ENCODE measurements at regions not wholly inside any gene's neighbourhood (a gene's known extent, or its start where the extent isn't known, plus 50 kb on each side); places are given as distances from the start of the nearest gene placed in this dataset.
A peak's percentile ranks its signal among the peaks of the same experiment; 100 is the strongest.
"Not testable (repeated sequence)": the region's sequence is repeated elsewhere in the genome, so short reads cannot be mapped to it uniquely, and the experiment has no call there.

DNA sequence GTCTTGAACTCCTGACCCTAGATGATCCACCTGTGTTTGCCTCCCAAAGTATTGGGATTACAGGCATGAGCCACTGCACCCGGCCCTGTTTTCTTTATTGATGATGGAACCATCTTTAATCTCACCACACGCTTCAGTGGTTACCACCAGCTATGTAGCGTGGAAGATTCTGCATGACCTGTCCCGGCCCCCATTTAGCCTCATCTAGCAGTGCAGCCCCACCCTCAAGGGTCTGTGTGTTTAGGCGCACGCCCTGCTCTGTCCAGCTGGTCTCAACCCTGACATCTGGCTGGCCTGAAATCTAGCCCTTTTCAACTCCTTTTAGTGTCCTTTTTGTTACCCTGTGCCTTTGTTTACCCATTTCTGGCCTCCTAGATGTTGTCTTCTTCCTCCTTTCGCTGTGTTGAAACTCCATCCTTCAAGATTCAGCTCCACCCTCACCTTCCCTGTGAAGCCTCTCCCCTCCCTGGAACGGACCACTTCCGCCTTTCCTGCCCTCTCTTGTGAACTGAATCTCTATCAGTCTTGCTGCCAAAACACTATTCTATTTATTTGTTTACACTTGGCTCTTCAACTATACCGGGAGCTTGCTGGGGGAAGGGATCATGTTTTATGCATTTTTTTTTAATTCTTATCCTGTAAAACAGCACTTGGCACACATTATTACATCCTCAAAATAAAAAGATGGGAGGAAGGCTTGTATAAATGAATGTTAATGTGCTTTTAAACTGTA, 101.0 kb upstream of the MTHFD1L start:
- no peak for FAIRE-seq
- no peak for DNase-seq (ENCODE audit: low spot score in 2 of 2)

DNA sequence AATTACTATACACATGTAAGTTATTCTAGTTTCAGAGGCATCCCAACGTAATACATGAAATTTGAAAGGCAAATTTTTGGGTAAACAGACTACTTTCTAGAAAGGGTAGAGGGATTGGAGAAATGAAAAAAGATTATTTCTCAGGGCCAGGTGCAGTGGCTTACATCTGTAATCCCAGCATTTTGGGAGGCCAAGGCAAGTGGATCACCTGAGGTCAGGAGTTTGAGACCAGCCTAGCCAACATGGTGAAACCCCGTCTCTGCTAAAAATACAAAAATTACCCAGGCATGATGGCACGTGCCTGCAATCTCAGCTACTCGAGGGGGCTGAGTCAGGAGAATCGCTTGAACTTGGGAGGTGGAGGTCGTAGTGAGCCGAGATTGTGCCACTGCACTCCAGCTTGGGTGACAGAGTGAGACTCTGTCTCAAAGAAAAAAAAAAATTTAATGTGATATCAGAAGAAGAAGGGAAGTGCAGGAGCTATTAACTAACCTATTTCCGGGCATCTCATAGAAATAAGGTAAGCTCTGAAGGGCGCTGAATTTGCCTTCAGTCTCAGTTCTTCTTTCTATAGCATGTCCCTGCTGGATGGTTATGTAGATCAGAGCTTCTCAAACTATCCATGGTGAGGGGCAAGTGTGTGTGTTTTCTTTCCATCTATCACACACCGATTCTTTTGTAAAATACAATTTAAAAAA, 100.3 kb upstream of the MTHFD1L start:
- no peak for DNase-seq (ENCODE audit: low spot score in 2 of 2)
- no peak for FAIRE-seq

DNA sequence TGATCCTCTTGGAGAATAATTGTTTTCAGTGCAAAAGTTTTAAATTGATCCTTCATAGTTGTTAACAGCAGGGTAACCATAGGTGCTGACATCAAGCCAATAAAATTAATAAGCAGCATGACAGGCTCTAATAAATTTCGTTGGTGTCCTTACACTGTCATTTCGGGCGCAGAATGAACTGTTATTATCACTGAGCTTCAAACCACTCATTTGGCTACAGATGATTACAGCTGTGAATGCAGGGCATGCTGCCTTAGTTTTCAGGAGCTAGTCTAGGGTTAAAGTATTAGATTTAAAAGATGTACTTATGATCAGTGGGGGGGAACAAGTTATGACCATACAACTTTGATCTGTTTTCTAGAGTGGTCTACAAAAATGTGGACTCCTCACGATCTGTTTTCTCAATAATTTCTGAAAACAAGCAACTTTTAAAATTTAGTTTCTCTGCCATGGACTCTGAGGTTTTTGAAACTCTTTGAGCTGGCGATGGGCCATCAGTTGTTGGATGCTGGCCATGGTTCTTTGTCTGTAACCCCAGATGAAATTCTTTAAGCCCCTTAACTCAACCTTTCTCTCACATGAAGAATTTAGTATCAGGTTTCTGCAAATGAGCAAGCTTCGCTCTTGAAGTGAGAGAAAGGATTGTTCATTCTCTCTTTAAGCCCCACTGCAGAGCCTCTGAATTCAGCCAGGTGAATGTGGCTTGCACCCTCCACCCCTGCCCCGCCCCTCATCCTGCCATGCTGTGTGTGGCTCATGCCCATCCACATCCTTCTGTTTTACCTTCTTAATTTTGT, 99.1 kb upstream of the MTHFD1L start:
- DNase-seq (ENCODE audit: low spot score in 2 of 2) (no peak), FAIRE-seq (no peak)

DNA sequence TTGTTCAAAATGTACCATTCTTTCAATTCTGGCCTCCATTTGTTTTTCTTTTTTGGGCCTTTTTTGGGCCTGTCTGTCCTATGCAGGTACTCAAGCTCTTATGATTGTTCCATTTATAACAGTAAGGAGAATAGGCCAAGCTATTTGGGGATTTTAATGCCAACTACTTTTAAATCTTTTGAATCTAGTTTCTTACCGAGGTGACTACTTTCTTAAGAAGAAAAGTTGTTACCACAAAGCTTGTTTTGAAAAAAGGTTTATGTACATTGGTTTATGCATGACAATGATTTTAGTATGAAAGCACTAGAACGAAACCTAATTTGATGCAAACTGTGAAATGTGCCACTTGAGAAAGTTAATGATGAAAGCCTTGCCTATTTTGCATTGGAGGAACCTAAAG, 98.3 kb upstream of the MTHFD1L start:
- DNase-seq (ENCODE audit: low spot score in 2 of 2) (no peak), FAIRE-seq (no peak)

DNA sequence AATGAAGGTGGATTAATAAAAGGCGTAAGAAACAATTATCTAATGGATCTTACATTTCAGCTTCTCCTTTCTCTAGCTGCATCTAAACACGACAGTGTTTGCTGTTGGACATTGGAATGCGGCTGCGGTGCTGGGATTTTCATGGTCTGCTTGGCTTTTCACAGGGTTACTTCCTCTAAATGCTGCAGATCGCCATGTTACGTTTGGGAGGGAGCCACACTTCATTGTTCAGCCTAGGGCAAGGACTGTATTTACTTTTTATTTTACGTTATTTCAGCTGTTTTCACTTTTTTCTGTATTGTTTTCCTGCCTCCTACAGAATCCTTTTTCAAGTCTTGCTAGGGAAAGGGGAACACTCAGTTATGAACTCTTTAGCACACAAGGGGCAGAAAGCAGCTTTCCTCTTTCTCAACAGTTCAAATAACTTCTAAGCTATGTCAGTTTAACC, 97.9 kb upstream of the MTHFD1L start:
- FAIRE-seq: no peak
- DNase-seq (ENCODE audit: low spot score in 2 of 2): no peak

DNA sequence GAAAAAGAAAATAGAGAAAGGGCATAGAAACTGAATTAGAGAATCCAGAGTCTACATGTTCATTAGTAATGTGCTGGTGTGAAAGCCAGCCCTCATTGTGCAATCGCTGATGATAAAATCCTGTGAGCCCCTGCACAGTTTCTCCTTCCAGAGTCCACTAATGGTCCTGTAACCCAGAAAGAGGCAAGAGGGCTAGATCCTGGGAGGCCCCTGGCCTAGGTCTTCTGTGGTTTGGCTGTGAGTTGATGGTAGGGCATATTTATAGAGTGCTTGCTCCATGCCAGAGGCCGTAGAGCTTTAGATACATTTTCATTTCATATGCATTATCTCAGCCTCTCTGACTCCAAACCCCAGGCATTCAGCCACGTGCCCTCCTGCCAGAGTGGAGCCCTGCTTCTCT, 94.9 kb upstream of the MTHFD1L start:
- no peak for FAIRE-seq

DNA sequence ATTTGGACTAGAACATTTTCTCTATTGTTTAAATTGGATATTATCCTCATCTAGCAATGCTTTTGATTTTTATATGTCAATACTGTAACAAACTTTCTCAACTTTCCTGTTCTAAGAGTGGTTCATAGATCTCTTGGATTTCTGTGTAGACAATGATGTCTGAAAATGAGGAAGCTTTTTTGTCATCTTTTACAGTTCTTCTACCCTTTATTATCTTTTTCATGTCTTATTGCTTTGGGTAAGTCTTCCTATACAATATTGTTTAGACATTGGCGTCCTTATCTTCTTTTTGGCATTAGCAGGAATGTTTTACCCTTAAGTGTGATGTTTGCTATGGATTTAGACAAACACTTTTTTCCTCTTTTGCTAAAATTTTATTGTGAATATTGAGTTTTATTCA, 91.5 kb upstream of the MTHFD1L start:
- DNase-seq (ENCODE audit: low spot score in 2 of 2) (no peak), FAIRE-seq (no peak)

More for the DNA sequence above, 94.9 kb upstream of the MTHFD1L start:
- no peak for DNase-seq (ENCODE audit: low spot score in 2 of 2)

DNA sequence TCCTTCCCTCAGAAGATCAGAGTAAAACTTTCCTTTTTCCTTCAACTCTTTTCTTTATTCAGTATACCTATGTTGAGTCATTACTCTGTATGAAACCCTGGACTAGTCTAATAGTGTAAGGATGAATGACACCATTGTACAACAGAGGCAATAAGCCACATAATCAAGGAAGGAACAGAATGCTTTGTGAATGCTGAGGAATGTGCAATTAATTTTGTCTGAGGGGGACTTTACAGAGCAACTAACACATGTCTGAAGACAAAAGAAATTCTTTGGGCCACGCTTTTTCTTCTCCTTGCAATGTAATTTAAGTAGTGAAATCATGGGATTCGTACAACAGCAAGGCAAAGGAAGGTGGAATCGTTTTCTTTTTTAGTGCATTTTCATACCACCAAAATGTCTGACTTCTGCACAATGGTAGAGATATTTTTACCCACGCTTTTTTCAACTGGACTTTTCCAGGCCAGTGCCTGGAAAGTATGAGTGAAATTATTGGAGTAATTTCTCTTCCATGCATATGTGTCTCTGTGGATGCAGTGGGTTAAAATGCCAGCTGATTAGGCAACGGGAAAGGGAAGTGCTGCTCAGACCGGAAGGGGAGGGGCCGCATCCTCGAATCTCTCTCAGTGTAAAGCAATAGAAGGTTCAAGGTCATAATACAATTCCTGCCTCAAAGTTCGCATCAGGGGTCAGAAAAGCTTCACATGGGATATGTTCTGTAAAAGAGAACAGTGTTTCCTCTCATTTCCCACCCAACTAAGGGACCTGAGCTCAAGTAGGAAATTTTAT, 89.9 kb upstream of the MTHFD1L start:
- no peak for DNase-seq (ENCODE audit: low spot score in 2 of 2)
- FAIRE-seq: no peak

DNA sequence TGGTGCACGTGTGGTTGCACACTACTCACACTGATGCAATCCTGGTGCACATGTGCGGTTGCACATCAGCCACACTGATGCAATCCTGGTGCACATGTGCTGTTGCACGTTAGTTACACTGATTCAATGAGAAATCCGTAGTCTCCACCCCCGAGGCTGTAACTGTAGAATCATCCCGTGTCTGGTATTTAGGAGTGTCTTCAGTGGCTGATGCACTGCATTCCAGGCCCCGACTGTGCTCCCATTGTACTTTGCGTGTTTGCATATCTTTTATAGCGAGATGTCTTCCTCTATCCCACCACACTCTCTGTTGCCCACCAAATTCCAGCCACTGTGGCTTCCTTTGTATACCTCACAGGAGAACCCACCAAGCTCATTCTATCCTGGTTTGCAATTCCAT, 87.8 kb upstream of the MTHFD1L start:
- DNase-seq (ENCODE audit: low spot score in 2 of 2): no peak
- FAIRE-seq: no peak

DNA sequence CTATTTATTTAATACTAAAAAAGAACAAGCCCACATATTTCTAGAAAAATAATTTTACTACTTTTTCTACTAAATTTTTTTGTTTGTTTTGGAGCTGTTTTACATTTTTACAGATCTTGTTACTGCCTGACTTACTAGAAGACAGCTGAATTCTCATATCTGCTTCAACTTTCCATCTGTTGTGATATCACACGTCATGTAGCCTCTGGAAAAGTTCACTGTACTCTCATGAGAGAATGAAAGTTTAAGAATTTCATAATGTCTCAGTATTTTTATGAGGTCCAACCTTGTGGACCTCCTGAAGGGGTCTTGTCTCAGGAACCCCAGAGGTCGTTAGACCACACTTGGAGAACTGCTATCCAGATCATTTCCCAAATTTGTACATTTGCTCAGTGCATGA, 81.7 kb upstream of the MTHFD1L start:
- FAIRE-seq: no peak
- no peak for DNase-seq (ENCODE audit: low spot score in 2 of 2)

DNA sequence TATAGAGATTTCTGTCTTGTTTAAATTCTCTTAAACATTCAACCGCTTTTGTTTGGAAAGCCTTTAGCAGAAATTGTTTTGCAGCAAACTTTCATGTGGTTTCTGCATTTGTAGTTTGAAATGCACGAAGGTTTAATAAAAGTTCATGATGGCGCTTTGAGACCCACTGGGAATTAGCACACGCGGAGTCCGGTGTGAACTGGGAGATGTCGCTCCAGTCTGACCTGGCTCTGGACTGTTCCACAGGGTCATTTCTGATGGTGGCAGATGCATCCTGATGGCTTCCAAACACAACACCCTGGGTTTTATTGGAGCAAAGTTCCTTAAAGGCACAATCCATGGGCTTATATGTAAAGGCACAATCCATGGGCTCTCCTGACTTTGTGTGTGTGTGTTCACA, 78.1 kb upstream of the MTHFD1L start:
- FAIRE-seq: no peak

DNA sequence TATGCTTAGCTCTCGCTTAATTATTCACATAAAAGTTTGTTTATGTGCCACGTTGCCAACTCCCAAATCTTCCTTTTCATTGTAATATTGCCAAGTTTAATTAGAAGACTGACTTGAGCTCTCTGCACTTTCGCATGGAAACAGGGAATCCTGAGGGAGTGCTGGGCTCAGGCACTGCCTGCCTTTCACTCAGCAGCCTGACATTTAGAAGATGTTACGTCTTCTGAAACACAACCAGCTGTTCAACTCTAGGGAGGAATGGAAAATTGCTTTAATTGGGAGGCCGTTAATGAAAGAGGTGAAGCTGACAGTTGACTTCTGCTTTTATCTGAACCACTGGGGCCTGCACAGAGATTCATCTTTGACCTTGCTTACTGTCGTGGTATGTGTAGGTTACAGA, 77.4 kb upstream of the MTHFD1L start:
- FAIRE-seq (no peak), DNase-seq (ENCODE audit: low spot score in 2 of 2) (no peak)

More for the DNA sequence above, 78.1 kb upstream of the MTHFD1L start:
- DNase-seq (ENCODE audit: low spot score in 2 of 2): no peak

DNA sequence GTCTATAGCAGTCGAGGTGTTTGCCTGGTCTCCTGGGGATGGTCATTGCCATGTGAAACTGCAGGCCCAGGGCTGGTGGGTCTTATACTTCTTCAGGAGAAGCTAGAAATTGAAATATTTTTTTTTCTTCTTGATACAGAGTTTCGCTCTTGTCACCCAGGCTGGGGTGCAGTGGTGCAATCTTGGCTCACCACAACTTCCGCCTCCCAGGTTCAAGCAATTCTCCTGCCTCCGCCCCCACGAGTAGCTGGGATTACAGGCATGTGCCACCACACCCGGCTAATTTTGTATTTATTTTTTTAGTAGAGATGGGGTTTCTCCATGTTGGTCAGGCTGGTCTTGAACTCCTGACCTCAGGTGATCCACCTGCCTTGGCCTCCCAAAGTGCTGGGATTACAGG, 75.6 kb upstream of the MTHFD1L start:
- FAIRE-seq; DNase-seq (ENCODE audit: low spot score in 2 of 2): not testable (repeated sequence)

DNA sequence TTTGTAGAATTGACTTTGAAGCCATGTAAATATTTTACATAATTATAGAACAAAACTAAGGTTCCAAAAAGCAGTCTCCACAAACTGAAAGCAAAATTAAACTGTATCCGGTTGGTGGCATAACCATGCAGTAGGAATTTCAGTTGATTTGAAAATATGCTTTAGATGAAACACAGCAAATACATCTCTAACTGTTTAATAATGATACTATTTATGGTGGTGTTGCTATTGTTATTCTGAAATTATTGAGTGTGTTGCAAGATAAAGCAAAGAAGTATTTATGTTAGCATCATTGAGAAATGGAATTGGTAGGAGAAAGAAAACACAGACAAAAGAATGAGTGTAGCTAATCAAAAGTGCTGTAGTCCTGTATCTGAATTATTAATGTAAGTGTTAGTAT, 73.8 kb upstream of the MTHFD1L start:
- DNase-seq (ENCODE audit: low spot score in 2 of 2) (no peak), FAIRE-seq (no peak)

DNA sequence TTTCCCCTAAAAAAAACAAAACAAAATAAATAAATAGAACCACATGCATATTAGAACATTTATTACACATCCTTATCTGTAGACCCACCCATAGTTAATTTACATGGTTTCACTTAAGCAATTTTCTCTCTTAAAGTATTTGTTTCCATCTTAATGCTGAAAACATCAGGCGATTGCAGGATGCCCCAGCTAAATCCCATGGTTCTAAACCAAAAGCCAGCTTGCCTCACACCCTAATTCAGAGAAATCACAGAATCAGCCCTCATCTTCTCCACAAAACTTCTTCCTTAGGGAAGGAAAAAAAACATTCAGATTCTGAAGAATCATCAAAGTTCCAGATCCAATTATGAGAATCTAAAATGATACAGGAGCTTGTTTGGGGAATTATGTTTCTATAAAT, 67.6 kb upstream of the MTHFD1L start:
- no peak for FAIRE-seq
- DNase-seq (ENCODE audit: low spot score in 2 of 2): no peak

DNA sequence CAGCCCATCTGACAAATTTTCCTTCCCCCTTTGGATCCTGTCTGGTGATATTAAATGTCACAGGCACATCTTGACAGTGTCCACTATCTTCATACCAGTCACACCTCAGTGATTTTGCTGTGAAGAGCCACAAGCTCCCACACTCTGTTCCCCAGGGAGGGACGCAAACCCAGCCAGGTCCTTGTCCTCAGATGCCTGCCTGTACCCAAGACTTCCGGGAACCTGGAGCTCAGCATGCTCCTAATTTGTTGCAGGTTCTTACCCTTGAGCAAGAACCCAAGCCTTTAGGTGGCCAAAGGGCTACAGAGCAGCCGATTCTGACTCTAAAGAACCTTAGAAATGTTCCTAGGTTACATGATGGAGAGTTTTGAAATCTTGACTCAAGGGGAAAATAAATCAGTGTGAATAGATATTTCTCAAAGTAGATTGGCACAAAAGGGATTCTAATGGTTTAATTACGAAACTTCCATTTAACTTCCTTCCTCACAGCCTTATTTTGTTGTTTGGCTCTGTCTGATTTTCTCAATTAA, 66.2 kb upstream of the MTHFD1L start:
- no peak for FAIRE-seq

DNA sequence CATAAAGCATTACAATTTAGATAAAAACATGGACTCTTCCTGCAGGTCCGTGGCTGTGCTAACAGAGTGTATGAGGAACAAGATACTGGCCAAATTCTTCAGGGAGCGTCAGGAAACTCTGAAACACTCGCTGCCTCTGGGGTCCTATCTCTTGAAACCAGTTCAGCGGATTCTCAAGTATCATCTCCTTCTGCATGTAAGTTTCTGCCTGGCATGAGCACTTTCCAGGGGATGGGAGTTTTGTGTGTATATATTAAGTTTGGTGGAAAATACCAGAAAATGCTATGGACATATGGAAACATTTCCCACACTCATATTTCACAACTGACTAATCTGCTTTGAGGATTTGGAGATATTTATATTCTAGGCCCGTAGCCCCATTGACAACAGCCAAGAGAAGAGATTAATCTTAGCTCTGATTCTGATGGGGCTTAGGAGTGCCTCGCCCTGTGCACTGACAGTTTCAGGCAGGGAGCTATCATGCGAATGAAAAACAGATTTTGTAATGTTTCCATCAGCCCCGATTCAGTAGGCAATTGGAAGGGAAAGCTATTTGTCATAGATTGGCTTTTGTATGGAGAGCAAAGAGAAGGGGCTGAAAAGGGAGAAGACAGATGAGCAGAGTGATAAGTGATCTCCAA, 64.7 kb upstream of the MTHFD1L start:
- FAIRE-seq: no peak

More for the DNA sequence above, 66.2 kb upstream of the MTHFD1L start:
- DNase-seq (ENCODE audit: low spot score in 2 of 2): no peak

DNA sequence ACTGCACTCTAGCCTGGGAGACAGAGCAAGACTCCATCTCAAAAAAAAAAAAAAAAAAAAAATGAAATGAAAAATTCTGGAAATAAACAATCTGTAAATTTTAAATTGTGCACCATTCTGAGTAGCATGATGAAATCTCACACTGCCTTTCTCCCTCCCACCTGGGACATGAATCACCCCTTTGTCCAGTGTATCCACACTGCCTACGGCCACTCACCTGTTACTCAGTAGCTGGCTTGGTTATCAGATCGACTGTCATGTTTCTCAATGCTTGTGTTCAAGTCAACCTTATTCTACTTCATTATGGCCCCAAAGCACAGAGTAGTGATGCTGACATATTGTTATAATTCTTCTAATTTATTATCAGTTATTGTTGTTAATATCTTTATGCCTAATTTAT, 58.7 kb upstream of the MTHFD1L start:
- FAIRE-seq: no peak

More for the DNA sequence above, 64.7 kb upstream of the MTHFD1L start:
- DNase-seq (ENCODE audit: low spot score in 2 of 2): no peak

DNA sequence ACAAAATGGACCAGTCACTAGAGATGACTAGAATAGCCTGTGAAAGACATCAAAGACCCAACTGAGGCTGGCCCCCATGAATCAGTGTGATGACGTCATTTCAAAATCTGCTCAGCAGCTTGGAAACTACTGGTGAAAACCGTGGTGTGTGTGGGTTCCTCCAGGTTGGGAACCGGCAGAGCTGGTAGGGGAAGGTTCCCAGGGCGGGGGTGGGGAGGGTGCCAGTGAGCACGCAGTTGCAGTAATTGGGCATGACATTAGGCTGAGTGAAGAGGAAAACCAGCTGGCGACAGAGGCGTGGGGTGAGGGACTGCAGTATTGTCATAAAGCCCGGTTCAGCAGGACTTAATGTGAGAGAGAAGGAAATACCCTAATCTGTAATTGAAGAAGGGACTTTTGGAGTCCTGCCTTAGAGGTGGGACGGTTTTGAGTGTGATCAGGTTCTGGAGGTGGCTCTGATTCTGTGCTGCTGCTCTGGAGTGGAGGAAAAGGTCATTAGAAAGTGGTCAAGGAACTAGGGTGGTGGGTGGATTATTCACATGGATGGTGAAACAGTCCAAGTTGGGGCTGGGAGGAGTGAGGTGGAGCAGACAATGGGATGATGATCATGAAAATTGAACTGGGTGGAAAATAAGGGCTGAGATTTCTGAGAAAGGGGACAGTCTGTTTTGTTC, 52.0 kb upstream of the MTHFD1L start:
- FAIRE-seq: no peak
- DNase-seq (ENCODE audit: low spot score in 2 of 2): peak in 1 of 2 donors; percentile 35

More for the DNA sequence above, 58.7 kb upstream of the MTHFD1L start:
- no peak for DNase-seq (ENCODE audit: low spot score in 2 of 2)
